ENCODE measurements at regions not wholly inside any gene's neighbourhood (a gene's known extent, or its start where the extent isn't known, plus 50 kb on each side); places are given as distances from the start of the nearest gene placed in this dataset.

DNA sequence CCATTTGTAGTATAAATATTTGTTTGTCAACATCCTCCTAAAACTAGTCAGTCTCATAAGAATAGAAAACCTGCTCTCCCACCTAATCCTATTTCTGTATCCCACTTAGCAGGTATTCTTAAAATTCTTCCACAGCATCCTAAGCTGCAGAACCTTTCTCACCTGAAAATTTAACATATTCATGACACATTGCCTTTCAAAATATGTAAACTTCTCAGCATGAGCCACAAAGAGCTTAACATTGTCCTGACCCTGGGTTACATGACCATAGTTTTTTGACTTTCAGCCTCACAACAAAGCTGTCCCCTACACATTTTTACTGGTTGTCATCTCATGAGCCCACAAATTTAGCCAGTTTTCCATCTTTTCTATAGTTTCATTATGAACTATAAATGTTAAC lies 712.1 kb downstream of the LTN1 start:
- DNase-seq (ENCODE audit: low read depth), result no peak

DNA sequence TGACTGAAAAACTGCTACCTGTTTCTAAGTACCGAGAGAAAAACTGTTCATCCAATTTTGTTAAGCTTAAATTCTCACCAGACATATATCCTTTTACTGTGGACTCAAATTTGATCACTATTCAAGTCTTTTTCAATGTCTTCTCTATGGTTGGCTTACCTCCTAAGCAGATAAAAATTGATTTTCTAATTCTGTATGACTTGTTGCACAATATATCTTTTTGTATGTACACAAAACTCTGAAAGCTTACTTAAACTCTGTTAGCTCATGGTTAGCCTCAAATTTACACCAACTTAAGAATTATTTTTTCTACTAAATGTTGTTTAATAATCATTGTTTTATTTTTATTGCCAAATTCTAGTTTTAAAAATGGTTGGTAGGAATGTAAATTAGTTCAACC lies 715.4 kb downstream of the LTN1 start:
- no peak for DNase-seq (ENCODE audit: low read depth)

GRCh38 chr21:28272272-28272992 lies 720.2 kb downstream of the LTN1 start:
- DNase-seq (ENCODE audit: low read depth), result no peak

DNA sequence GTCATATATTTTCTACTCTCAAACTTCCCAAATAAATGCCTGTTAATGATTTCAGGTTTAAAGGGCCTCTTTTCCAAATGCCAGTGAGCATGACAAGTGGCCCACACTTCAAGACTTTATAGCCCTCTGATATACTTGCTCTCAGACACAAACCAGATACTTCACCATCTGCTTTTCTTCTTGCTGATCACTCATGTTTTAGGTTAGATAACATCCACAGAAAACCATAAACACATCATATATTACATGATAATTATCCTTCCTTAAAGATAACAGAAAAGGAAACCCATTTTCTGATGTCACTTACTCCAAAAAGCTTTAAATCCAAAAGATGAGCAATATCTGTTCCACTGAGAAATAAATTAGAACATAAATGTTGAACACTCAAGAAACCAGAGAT lies 723.5 kb downstream of the LTN1 start:
- DNase-seq (ENCODE audit: low read depth), result no peak

GRCh38 chr21:28268685-28269084 lies 724.0 kb downstream of the LTN1 start:
- no peak for DNase-seq (ENCODE audit: low read depth)

DNA sequence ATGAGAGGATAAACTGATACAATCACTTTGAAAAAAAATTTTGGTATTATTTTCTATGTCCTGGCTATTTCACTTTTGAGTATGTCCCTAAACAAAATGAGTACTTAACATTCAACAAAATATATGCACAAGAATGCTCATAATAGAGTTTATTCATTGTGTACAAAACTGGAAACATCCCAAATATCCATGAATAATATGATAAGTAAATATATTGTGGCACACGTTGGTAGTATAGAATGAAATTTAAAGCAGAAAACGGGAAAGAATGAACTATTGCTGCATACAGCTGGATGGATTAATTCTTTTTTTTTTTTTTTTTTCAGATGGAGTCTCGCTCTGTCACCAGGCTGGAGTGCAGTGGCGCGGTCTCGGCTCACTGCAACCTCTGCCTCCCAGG lies 725.2 kb downstream of the LTN1 start:
- DNase-seq (ENCODE audit: low read depth), result no peak

DNA sequence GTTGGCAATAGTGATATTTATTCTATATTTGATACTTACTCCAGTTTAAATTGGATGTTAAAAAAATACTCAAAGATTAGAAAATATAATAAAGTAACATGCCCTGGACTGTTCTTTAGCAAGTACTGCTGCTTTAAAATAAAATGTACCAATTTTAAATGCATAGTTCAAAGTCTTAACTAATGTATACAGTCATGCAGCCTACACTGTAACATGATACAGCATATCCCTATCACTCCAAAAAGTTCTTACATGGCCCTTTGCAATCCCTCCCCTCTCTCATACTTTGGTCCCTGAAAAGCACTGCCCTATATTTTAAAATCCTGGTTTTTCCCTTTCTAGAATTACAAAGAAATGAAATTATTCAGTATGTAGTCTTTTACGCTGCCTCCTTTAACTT lies 726.6 kb downstream of the LTN1 start:
- DNase-seq (ENCODE audit: low read depth), result no peak

DNA sequence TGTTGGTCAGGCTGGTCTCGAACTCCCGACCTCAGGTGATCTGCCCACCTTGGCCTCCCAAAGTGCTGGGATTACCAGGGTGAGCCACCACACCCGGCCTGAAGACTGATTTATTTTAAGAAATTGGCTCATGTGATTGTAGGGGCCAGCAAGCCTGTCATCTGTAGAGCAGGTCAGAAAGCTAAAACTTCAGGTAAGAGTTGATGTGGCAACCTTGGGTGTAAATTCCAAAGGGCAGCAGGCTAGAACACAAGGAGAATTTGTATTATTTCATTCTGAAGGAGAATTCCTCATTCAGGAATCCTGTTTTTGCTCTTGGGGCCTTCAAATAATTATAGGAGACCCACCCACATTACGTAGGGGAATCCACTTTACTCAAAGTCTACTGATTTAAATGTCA lies 728.7 kb downstream of the LTN1 start:
- no peak for DNase-seq (ENCODE audit: low read depth)

- no peak for DNase-seq (ENCODE audit: low read depth)
Observed at GRCh38 chr21:28261298-28261697, 731.4 kb downstream of the LTN1 start.

- no peak for DNase-seq (ENCODE audit: low read depth)
Observed at GRCh38 chr21:28257276-28257675, 735.4 kb downstream of the LTN1 start.

- DNase-seq (ENCODE audit: low read depth), result no peak
Observed at GRCh38 chr21:28256837-28257236, 735.8 kb downstream of the LTN1 start.

GRCh38 chr21:28256420-28256831 lies 736.3 kb downstream of the LTN1 start:
- DNase-seq (ENCODE audit: low read depth), result no peak

DNA sequence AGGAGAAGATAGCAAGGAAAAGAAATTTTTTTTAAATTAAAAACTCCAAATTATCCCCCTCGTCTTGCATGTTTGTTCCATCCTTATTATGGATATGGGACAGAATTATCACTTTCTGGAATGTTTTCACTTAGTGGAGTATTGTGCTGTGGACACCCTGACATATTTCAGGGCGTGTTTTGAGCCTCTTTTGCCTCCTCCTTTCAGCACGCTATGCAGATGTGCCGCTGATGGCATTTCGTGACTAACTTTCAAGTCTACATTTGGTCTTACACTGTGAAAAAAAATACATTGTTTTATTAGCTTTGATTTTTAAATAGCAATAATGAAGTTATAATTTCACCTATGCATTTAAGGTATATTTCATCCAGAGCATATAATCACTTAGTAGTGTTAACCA lies 738.7 kb downstream of the LTN1 start:
- no peak for DNase-seq (ENCODE audit: low read depth)

DNA sequence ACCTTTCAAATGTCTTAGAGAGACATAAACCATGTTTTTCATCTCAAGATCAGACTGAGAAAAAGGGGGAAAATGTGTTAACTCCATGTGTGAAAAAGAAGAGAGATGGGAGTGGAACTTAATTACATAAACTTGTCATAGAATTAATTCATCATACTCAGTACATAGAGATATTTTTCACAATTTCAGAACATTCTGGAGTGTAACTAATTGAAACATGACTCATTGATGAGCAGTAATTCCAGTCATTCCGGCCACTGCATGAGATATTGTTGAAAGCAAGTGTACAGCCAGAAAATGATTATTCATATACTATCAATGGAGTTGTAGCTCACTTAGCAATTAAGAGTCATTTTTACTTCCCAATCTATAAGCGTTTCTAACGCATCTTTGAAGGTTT lies 739.3 kb downstream of the LTN1 start:
- no peak for DNase-seq (ENCODE audit: low read depth)

GRCh38 chr21:28252928-28253327 lies 739.7 kb downstream of the LTN1 start:
- no peak for DNase-seq (ENCODE audit: low read depth)

GRCh38 chr21:28250946-28251345 lies 741.7 kb downstream of the LTN1 start:
- DNase-seq (ENCODE audit: low read depth), result no peak

- no peak for DNase-seq (ENCODE audit: low read depth)
Observed at GRCh38 chr21:28247454-28248020, 745.1 kb downstream of the LTN1 start.

- no peak for DNase-seq (ENCODE audit: low read depth)
Observed at GRCh38 chr21:28240586-28240985, 752.1 kb downstream of the LTN1 start.

- no peak for DNase-seq (ENCODE audit: low read depth)
Observed at GRCh38 chr21:28239340-28239739, 753.3 kb downstream of the LTN1 start.

GRCh38 chr21:28237661-28238060 lies 755.0 kb downstream of the LTN1 start:
- DNase-seq (ENCODE audit: low read depth), result no peak

- DNase-seq (ENCODE audit: low read depth), result no peak
Observed at GRCh38 chr21:28235169-28235895, 757.3 kb downstream of the LTN1 start.

- no peak for DNase-seq (ENCODE audit: low read depth)
Observed at GRCh38 chr21:28234326-28234725, 758.4 kb downstream of the LTN1 start.

GRCh38 chr21:28233536-28234220 lies 759.0 kb downstream of the LTN1 start:
- no peak for DNase-seq (ENCODE audit: low read depth)

Measured in activated T-cell treated with anti-CD3 and anti-CD28 coated beads for 1 hour (primary cell).